Spleen (tissue), 7 donors: ENCODE measurements at regions not wholly inside any gene's neighbourhood (a gene's known extent, or its start where the extent isn't known, plus 50 kb on each side); places are given as distances from the start of the nearest gene placed in this dataset.

Experiments
- POLR2A ChIP-seq, 3 donors: fragments of 450-650 bp; IDR thresholded peaks; one replicate each; pipeline ENCODE4 v1.5.1; 2017; ENCODE audit warnings: antibody characterized with exemption in 3 of 3, mild to moderate bottlenecking in 1 of 3
- POLR2AphosphoS5 ChIP-seq, 3 donors: sonication (generic); formaldehyde crosslinking; IDR thresholded peaks; one replicate each; pipeline ENCODE4 v1.5.1; 2017; ENCODE audit warnings: antibody characterized with exemption in 3 of 3
- TF ChIP-seq, protein P1 (sequence below), 11 experiments: fragments of 200-600 bp in 7 of 11; fragments of 450-650 bp in 4 of 11; sonication (generic) in 4 of 11; IDR thresholded peaks in 8 of 11; conservative IDR thresholded peaks in 3 of 11; 1 replicate in 7 of 11; 2 replicates in 4 of 11; pipeline versions ENCODE4 v1.4.0 to v1.8.0; 2016 to 2021; ENCODE audit warnings: antibody characterized with exemption in 11 of 11, inconsistent platforms in 4 of 11, mild to moderate bottlenecking in 1 of 11
- donor health status: DM: no; HTN: no; CAD: no; lungs with moderate emphysema.
- donor health status: DM: no; HTN: no; CAD: no.
- donor health status: DM: no; HTN: no; CAD: no.

DNA sequence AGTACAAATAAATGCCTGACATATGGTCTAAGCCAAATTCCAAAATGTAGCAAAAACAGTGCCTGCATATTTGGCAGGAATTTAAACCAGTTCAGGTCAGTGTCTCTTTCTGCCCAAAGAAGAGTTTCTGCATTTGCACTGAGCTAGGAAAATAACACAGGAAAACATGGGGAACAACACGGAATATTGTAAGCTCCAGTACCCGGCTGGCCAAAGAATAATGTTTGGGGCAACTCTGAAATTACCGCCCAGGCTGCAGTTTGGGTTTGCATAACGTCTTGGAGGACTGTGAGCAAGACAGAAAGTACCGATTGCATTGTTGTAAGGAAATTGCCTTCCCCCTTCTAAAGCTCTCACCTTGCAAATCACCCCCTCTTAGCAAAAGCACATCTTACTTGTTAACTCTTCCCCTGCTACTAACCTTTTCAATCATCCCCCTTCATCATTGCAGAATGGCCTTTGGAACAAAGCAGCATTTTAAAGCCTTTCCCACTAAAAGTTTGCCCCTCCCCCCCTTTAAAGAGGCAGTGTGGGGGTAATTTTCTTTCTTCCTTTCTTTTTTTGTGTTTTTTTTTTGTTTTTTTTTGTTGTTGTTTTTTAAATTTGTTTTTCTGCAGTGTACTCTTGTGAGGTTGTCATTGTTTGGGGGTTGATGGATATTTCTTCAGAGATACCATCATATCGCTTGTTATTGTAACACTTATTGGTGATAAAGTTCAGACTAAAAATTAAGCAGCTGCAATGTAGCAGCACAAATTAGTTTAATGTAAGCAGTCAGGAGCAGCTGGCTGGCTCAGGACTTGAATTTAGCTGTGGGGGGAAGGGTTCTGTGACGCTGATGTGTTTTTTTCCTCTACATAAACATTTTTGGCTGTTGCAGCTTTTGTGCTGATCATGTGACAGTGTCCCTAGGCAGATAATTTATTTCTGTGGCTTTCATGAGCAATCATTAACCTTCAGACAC lies 100.0 kb upstream of the CITED2 start:
- TF ChIP-seq, protein P1, sequence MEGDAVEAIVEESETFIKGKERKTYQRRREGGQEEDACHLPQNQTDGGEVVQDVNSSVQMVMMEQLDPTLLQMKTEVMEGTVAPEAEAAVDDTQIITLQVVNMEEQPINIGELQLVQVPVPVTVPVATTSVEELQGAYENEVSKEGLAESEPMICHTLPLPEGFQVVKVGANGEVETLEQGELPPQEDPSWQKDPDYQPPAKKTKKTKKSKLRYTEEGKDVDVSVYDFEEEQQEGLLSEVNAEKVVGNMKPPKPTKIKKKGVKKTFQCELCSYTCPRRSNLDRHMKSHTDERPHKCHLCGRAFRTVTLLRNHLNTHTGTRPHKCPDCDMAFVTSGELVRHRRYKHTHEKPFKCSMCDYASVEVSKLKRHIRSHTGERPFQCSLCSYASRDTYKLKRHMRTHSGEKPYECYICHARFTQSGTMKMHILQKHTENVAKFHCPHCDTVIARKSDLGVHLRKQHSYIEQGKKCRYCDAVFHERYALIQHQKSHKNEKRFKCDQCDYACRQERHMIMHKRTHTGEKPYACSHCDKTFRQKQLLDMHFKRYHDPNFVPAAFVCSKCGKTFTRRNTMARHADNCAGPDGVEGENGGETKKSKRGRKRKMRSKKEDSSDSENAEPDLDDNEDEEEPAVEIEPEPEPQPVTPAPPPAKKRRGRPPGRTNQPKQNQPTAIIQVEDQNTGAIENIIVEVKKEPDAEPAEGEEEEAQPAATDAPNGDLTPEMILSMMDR (IDR thresholded peaks at IDR 0.05 in 8 of 11, conservative IDR thresholded peaks at IDR 0.05 in 3 of 11): no peak
- no peak for TF ChIP-seq POLR2A (IDR thresholded peaks at IDR 0.05)
- no peak for TF ChIP-seq POLR2AphosphoS5 (IDR thresholded peaks at IDR 0.05)
